Esophagus squamous epithelium (tissue), 4 donors: ENCODE measurements at regions not wholly inside any gene's neighbourhood (a gene's known extent, or its start where the extent isn't known, plus 50 kb on each side); places are given as distances from the start of the nearest gene placed in this dataset.

ENCODE experiments used
- POLR2A ChIP-seq, 4 donors: fragments of 450-650 bp; IDR thresholded peaks; one replicate each; pipeline ENCODE4 v1.6.1; 2017; ENCODE audit warnings: antibody characterized with exemption in 4 of 4, mild to moderate bottlenecking in 4 of 4, moderate library complexity in 3 of 4
- TF ChIP-seq, protein P1 (sequence below), 6 experiments: fragments of 450-650 bp in 4 of 6; fragments of 200-600 bp in 2 of 6; sonication (generic) in 2 of 6; IDR thresholded peaks; one replicate each; pipeline ENCODE4 v1.5.1; 2016 to 2019; ENCODE audit warnings: antibody characterized with exemption in 6 of 6, mild to moderate bottlenecking in 4 of 6, moderate library complexity in 4 of 6

DNA sequence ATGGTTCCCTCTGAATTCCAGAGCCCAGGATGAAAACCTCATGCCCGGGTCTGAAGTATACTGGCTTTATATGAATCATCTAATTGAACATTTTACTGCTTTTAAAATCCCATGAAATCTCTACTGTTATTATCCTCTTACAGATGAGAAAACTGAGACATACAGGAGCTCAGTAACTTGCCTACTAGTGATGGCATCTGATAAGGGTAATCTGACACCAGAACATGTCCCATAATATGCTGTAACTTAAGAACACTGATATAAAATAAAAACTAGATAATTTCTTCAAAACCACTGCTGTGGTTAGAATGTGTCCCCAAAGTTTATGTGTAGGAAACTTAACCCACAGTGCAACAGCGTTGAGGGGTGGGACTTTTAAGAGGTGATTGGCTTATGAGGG is 219.6 kb upstream of the TMTC1 start:
- TF ChIP-seq, protein P1, sequence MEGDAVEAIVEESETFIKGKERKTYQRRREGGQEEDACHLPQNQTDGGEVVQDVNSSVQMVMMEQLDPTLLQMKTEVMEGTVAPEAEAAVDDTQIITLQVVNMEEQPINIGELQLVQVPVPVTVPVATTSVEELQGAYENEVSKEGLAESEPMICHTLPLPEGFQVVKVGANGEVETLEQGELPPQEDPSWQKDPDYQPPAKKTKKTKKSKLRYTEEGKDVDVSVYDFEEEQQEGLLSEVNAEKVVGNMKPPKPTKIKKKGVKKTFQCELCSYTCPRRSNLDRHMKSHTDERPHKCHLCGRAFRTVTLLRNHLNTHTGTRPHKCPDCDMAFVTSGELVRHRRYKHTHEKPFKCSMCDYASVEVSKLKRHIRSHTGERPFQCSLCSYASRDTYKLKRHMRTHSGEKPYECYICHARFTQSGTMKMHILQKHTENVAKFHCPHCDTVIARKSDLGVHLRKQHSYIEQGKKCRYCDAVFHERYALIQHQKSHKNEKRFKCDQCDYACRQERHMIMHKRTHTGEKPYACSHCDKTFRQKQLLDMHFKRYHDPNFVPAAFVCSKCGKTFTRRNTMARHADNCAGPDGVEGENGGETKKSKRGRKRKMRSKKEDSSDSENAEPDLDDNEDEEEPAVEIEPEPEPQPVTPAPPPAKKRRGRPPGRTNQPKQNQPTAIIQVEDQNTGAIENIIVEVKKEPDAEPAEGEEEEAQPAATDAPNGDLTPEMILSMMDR (IDR thresholded peaks at IDR 0.05): no peak
- no peak for TF ChIP-seq POLR2A (IDR thresholded peaks at IDR 0.05)
